ENCODE measurements at regions not wholly inside any gene's neighbourhood (a gene's known extent, or its start where the extent isn't known, plus 50 kb on each side); places are given as distances from the start of the nearest gene placed in this dataset.

- WGBS (ENCODE audit: insufficient coverage, low coverage, low lambda C conversion rate, missing lambda C conversion rate) = no CpG with 5 or more reads among the region's 1 CpG
- ATAC-seq = peak in 2 of 4 donors; percentile 24 to 40
- DNase-seq = no peak
- Histone ChIP-seq H3K27ac (no peak overlapping the region), H3K4me3 (no peak overlapping the region), H3K9me3 (no peaks in the 10 kb centered on the region), H3K27me3 (no peaks in the 10 kb centered on the region), H3K4me1 (no peaks in the 10 kb centered on the region), H3K36me3 (no peaks in the 10 kb centered on the region)
- TF ChIP-seq CTCF (IDR thresholded peaks at IDR 0.05) (no peak), POLR2A (IDR thresholded peaks at IDR 0.05) (no peak)
- intact Hi-C loops (cut with DNase I) = no loop called here
Measured at GRCh38 chr7:89761173-89761572, 393.1 kb upstream of the STEAP1 start.

GRCh38 chr7:89770161-89770560 is 384.1 kb upstream of the STEAP1 start:
- H3K36me3 ChIP-seq = no peaks in the 10 kb centered on the region
- no peak for DNase-seq
- no peak for TF ChIP-seq CTCF (IDR thresholded peaks at IDR 0.05)
- no peak for TF ChIP-seq POLR2A (IDR thresholded peaks at IDR 0.05)
- H3K4me3 ChIP-seq = no peak overlapping the region
- no peaks in the 10 kb centered on the region for H3K27me3 ChIP-seq
- no peaks in the 10 kb centered on the region for H3K9me3 ChIP-seq
- intact Hi-C loops (cut with DNase I) = no loop called here
- WGBS (ENCODE audit: insufficient coverage, low coverage, low lambda C conversion rate, missing lambda C conversion rate) = 34% methylated on average over 4 of the region's 4 CpGs
- ATAC-seq = no peak
- no peaks in the 10 kb centered on the region for H3K4me1 ChIP-seq
- no peak overlapping the region for H3K27ac ChIP-seq

- no peak for DNase-seq
- no peak overlapping the region for H3K4me3 ChIP-seq
- no peaks in the 10 kb centered on the region for H3K36me3 ChIP-seq
- intact Hi-C loops (cut with DNase I) = no loop called here
- no peak for ATAC-seq
- no peak overlapping the region for H3K27ac ChIP-seq
- 54% methylated on average over 3 of the region's 3 CpGs for WGBS (ENCODE audit: insufficient coverage, low coverage, low lambda C conversion rate, missing lambda C conversion rate)
- no peaks in the 10 kb centered on the region for H3K27me3 ChIP-seq
- H3K4me1 ChIP-seq = no peaks in the 10 kb centered on the region
- TF ChIP-seq CTCF (IDR thresholded peaks at IDR 0.05) = no peak
- TF ChIP-seq POLR2A (IDR thresholded peaks at IDR 0.05) = no peak
- H3K9me3 ChIP-seq = no peaks in the 10 kb centered on the region
Measured at GRCh38 chr7:89771003-89771636, 383.1 kb upstream of the STEAP1 start.

GRCh38 chr7:89772276-89772675 is 382.0 kb upstream of the STEAP1 start:
- Histone ChIP-seq H3K4me1 (no peaks in the 10 kb centered on the region), H3K27ac (no peak overlapping the region), H3K36me3 (no peaks in the 10 kb centered on the region), H3K4me3 (no peak overlapping the region), H3K9me3 (no peaks in the 10 kb centered on the region), H3K27me3 (no peaks in the 10 kb centered on the region)
- TF ChIP-seq CTCF (IDR thresholded peaks at IDR 0.05) (no peak), POLR2A (IDR thresholded peaks at IDR 0.05) (no peak)
- intact Hi-C loops (cut with DNase I) = no loop called here
- ATAC-seq = no peak
- 5% methylated on average over 1 of the region's 1 CpG for WGBS (ENCODE audit: insufficient coverage, low coverage, low lambda C conversion rate, missing lambda C conversion rate)
- no peak for DNase-seq

- ATAC-seq (no peak), DNase-seq (no peak)
- intact Hi-C loops (cut with DNase I) = no loop called here
- Histone ChIP-seq H3K9me3 (no peaks in the 10 kb centered on the region), H3K4me3 (no peak overlapping the region), H3K4me1 (no peaks in the 10 kb centered on the region), H3K27ac (no peak overlapping the region), H3K27me3 (no peaks in the 10 kb centered on the region), H3K36me3 (no peaks in the 10 kb centered on the region)
- 69% methylated on average over 2 of the region's 2 CpGs for WGBS (ENCODE audit: insufficient coverage, low coverage, low lambda C conversion rate, missing lambda C conversion rate)
- TF ChIP-seq CTCF (IDR thresholded peaks at IDR 0.05) = no peak
- TF ChIP-seq POLR2A (IDR thresholded peaks at IDR 0.05) = no peak
Measured at GRCh38 chr7:89773611-89774010, 380.7 kb upstream of the STEAP1 start.

Measured in right lobe of liver (tissue), 6 donors.